D721Med (cell line): ENCODE measurements at regions not wholly inside any gene's neighbourhood (a gene's known extent, or its start where the extent isn't known, plus 50 kb on each side); places are given as distances from the start of the nearest gene placed in this dataset.
"Not testable (repeated sequence)": the region's sequence is repeated elsewhere in the genome, so short reads cannot be mapped to it uniquely, and the experiment has no call there.

Experiments used
- DNase-seq: peaks from one replicate; pipeline ENCODE4 v3.0.0; 2011; ENCODE audit warnings: low spot score; ENCODE audit not compliant: insufficient read length
- FAIRE-seq: peaks from 2 replicates; lab custom pipeline; 2011; peaks lifted over from hg19 to GRCh38; lab: Jason Lieb, UNC

DNA sequence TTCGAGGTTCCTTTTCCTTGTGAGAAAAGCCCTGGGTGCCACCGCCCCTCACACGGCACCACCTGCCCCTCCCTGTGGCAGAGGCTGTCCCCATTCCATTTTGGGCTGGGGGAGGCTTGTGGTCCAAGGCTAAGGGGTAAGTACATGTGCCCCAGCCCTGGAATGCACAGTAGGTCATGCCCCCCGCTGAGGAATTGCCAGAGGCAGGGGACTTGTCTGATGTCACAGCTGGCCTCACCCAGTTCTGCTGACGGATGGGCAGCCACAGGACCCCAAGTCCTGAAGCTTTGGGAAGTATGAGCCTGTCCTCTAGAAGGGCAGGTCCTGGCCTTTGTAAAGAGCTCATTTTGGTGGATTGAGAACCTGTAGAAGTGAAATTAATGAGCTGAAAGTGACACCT lies 119.3 kb downstream of the NPIPB11 start:
- FAIRE-seq, DNase-seq: not testable (repeated sequence)

DNA sequence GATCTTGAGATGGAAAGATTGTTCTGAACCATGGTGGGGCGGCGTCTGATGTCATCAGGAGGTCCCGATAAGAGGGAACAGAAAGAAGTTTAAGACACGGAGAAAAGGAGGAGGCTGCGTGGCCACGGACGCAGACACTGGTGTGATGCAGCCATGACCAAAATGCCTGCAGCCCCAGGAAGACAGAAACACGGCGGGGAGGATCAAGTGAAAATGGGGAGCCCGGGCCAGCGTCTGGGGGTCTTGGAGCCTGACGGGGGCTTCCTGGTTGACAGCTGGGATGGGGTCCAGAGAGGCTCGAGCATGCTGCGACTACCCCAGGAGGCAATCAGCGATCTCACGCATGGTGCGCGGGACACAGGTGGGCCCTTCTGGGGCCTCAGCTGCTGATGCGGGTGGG lies 119.7 kb downstream of the NPIPB11 start:
- not testable (repeated sequence) for DNase-seq, FAIRE-seq

DNA sequence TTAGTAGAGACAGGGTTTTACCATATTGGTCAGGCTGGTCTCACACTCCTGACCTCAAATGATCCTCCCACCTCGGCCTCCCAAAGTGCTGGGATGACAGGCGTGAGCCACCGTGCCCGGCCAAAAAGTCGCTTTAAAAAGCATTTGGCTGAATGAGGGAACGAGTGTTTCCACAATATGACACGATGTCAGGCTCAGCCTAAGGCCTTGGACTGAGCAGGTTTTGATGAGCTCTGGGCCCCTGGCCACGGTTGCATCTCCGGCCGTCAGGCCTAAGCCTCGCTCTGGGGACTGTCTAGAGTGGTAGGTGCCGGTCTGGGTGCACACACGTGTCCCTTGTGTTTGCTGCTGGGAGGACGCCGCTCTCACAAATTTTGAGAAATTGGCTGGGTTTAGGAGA lies 120.3 kb downstream of the NPIPB11 start:
- FAIRE-seq = not testable (repeated sequence)

DNA sequence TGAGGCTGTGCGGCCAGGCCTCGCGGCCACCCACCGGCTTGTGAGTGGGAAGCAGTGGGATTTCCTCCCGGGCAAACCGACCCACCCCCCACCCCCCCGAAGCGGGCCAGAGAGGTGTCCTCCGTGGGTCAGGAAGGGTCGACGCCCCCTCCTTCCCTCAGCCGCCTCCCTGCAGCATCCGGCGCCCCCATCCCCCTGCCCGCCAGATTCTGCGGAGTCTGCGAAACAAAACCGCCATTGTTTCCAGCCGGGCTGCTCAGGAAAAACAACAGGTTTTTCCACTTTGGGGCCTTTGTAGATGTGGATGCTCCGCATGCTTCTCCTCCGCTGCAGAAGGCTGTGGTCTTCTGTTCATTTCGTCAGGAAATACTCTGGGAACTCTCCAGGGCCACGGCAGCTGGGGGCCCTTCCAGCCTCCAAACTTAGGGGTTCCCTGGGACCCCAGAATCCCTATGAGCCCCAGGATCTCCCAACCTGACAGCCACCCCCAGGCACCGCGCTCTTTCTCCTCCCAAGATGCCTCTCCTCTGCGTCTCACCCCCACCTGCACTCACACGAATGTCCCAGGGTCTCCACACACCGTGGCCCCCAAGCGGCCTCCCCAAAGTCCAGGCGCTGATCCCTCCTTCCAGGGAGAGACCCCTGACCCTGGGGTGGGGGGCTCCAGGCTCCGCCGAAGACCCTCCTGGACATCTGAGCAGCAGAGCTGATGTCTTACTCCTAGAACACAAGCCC lies 121.2 kb downstream of the NPIPB11 start:
- DNase-seq, FAIRE-seq: not testable (repeated sequence)

More for the DNA sequence above, 120.3 kb downstream of the NPIPB11 start:
- DNase-seq = not testable (repeated sequence)

DNA sequence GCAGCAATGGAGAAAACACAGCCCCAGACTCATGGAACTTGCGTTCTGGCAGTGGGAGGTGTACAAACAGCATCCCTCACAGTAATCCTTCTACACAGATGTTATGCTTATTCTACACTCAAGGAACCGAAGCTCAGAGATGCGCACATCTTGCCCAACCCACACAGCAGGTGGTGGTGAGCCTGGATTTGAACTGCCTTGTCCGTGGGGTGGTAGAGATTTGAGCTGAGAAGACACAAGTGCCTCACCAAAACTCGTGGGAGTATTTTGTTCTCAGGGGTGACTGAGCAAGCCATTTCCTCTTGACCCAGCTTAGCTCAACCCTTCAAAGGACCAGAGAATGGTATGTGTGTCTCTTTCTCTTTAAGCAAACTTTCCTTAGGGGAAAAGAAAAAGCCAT lies 121.8 kb downstream of the NPIPB11 start:
- not testable (repeated sequence) for DNase-seq, FAIRE-seq

DNA sequence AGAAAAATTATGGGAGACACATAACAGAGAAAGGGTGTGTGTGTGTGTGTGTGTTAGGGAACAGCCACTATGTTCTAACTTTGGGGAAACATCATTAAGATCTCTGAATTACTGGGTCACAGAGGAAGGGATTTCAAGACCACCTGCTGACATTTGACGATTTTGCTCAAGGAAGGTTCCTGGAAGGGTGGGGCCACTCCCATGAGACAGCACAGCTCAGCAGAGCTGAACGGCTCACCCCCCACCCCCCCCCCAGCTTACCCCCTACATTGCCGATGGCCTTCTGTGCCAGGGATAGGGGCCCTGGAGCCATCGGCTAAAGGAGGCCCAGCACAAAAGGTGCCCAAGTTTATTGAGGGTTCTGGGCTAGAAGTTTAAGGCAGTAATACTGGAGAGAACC lies 122.4 kb downstream of the NPIPB11 start:
- not testable (repeated sequence) for FAIRE-seq, DNase-seq

DNA sequence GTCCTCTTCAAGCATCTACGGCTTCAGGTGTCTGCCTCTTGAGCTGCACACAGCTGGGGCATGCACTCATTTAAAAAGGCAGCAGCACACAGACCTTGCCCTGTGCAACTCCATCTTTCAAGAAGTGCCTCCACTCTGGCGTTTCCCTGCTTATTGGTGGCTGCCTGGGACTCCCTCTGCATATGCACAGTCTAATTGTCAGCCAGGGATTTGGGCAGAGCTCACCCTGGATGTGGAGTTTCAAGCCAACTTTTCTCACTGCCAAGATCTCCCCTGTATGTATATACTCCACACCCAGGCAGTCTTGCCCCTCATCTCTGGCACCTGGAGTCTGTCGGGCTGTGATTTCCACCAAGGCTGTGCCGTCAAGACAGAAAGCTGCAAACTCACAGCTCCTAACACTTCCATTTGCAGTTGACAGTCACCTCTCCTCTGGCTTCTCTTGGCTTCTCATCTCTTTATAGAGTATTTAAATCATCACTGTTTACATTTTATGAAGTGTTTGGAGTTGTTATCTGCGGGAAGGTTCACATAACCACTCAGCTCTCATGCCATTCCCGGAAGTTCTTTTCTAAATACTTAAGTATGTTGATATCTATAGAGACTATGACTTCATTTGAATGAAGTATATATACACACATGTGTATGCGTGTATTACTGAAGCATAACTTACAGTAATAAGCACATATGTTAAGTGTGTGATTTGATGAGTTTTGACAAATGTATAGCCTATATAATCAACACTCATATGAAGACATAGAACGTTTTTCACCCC lies 128.2 kb downstream of the NPIPB11 start:
- FAIRE-seq = not testable (repeated sequence)

DNA sequence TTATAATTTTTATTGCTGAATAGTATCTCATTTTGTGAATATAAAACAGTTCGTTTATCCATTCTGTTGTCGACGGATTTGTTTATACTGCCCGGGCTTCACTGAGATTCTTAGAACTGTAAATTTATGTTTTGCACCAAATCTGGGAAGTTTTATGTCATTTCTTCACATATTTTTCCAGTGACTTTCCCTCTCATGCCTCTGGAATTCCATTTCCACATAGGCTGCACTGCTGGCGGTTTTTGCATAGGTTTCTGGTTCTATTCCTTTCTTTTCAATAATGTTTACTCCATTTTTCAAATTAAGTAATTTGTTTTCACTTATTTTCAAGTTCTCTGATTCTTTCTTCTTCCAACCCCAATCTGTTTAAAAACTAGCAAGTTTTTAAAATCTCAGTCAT lies 130.1 kb downstream of the NPIPB11 start:
- DNase-seq, FAIRE-seq: not testable (repeated sequence)

More for the DNA sequence above, 128.2 kb downstream of the NPIPB11 start:
- DNase-seq = not testable (repeated sequence)

DNA sequence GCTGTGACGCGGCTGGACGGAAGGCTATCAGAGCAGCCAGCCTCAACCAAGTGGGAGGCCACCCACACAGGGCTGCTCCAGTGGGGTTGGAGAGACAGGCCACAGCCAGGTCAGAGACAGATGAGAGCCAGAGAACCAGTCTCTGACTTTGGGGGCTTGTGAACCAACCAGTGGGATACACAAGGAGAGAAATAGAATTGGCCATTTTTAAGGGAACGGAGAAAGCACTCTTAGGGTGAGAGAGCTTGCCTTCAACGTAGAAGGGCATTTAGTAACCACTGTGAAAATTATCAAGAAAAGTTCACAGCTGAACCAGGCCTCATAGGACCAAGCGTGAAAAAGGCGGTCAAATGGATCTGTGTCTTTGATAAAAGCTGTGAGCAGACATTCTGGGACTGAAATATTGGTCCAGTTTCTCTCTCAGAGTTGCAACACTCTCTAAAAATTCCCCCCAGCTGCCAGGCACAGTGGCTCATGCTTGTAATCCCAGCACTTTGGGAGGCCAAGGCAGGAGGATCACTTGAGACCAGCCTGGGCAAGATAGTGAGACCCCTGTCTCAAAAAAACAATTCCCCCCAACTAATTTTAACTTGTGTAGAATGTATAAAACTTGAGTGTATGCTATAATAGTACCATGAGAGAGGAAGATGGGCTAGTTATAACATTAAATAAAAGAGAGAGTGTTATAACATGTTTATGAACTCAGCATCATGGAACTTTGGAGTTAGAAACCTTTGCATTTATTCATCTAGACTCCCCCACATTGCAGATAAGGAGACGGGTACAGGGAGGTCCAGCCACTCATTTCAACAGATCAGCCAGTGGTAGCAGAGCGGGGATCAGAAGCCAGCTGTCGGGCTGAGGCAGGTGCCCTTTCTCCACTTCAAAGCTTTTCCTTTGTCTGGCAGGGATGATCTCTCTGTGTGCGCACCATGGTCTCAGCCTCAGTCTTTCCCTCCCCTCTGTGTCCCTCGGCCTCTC lies 132.2 kb downstream of the NPIPB11 start:
- DNase-seq, FAIRE-seq: not testable (repeated sequence)

DNA sequence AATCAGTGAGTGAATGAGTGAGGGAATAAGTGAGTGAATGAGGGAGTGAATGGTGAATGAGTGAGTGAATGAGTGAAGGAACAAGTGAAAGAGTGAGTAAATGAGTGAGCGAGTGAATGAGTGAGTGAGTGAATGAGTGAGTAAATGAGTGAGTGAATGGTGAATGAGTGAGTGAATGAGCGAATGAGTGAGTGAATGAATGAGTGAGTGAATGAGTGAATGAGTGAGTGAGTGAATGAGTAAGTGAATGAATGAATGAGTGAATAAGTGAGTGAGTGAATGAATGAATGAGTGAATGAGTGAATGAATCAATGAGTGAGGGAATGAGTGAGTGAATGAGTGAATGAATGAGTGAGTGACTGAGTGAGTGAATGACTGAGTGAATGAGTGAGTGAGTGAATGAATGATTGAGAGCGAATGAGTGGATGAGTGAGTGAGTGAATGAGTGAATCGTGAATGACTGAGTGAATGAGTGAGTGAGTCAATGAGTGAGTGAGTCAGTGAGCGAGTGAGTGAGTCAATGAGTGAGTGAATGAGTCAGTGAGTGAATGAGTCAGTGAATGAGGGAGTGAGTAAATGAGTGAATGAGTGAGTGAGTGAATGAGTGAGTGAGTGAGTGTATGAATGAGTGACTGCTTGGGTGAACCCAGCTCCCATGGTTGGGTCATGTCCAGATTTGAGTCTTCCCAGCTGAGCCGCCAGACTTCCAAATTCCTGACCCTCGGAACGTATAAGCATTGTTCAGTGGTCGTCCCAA lies 133.0 kb downstream of the NPIPB11 start:
- DNase-seq, FAIRE-seq: not testable (repeated sequence)

DNA sequence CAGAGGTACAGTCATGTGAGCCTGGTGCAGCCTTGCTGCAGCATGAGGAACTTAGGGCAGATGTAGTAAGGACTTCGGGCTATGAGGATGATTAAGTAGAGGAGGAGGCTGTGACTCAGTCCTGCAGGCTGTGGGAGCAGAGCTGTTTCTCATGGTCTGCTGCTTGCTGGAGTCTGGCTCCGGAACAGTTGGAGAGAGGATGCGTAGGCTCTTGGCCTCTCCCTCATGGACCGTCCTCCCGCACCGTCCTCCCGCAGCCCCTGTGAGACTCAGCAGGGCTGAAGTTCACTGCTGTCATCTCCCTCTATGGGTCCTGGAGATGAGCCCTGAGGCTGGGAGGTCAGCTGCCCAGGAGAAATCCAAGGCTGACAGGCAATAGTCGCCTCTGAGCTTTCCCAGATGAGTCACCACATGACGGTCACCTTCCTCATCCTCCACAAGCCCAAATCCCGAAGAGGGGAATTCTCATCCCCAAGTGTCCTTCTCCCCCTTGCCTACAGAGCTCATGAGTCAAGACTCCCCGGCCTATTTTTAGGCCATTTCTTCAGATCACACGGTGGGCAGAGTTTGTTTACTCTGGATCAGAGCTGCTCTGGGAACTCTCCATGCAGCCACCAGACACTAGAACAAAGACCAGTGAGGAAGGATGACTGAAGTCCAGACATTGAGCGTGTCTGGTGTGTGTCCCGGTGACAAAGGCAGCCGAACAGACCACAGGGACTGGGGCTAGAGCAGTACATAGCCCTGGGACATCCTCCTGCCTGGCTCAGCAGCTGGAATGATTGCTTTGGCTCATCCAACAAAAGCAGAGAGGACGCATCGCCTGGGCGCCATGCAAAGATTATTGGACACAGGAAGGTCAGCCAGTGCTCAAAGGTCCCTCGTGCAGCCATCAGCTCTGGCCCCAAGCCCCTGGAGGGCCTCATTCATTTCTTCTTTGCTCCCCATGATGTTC lies 134.5 kb downstream of the NPIPB11 start:
- FAIRE-seq, DNase-seq: not testable (repeated sequence)

DNA sequence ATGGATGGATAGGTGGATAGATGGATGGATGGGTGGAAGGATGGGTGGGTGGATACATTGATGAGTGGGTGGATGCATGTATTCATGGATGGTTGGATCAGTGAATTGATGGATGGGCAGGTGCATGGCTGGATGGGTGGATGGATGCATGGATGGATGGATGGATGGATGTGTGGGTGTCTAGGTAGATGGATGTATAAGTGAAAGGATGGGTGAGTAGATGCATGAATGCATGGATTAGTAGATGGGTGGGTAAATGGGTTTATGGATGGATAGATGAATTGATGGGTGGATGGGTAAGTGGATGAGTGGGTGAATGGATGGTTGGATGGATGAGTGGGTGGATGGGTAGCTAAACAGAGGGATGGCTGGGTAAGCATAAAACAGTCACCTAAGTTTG lies 135.6 kb downstream of the NPIPB11 start:
- DNase-seq, FAIRE-seq: not testable (repeated sequence)

DNA sequence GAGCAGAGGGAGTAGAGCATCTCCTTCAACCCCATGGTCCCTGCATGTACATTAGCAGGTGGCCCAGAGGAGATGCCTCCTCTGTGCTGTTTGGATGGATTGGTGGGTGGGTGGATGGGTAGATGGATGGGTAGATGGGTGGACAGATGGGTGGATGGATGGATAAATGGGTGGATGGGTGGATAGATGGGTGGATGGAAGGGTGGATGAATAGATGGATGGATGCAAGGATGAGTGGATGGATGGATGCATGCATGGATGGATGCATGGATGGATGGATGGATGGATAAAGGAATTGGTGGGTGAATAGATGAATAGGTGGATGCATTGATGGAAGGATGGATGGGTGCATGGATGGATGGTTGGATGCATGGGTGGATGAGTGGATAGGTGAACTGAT lies 136.5 kb downstream of the NPIPB11 start:
- not testable (repeated sequence) for DNase-seq, FAIRE-seq

DNA sequence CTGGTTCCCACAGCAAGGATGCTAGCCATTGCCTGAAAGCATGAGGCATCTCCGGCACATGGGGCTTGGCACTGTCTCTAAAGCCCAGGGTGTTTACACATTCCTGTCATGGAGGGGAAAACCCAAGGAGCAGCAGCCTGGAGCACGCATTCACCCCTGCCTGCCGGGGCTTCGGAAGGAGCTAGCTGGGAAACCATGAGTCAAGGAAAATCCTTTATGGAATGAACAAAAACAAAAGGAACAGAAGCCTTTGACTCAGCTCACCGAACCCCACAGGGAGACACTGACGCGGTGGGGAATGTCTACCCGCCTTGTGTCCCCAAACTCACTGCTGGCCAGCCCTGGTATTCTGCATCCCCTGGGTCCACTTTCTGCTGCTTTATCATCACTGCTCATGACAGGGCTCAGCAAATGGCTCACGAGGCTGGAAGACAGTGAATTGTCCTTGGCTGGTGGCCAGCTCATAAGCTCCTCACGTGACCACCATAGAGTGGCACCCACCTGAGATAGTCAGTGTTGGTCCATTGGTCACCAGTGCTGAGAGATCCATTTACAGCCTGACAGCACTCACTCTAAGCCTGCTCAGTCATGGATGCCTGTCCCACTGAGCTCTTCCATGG lies 137.2 kb downstream of the NPIPB11 start:
- DNase-seq, FAIRE-seq: not testable (repeated sequence)

DNA sequence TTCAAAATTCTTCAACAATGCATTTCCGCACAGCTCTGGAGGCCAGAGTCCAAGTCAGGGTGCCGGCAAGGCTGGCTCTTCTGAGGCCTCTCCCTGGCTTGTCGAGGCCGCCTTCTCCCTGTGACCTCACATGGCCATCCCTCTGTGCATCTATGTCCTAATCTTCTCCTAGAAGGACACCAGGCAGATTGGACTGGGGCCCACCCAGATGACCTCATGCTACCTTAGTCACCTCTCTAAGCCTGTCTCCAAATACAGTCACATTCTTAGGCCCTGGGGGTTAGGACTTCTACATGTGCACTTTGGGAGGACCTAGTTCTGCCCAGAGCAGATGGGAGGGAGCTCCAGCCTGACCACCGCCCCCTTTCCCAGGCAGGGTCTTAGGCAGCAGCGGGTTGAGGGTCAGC lies 137.7 kb downstream of the NPIPB11 start:
- DNase-seq, FAIRE-seq: not testable (repeated sequence)

DNA sequence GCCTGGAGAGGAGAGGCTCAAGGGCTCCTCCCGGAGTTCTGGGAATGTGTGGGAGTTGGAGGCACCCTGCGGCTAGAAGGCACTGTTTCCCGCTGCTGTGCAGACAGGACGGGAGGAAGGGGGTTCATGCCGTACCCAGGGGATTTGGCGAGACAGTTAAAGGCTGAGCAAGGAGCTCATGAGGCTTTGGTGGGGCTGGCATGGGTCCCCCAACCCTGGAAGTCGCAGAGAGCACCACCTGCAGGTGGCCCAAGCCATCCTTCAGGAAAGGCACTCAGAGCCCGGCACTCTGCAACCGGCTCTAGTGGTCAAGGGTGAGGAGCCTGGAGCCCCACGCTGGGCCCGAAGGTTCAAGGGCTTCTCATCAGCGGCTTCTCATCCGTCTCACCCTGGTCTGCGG lies 138.2 kb downstream of the NPIPB11 start:
- FAIRE-seq, DNase-seq: not testable (repeated sequence)

DNA sequence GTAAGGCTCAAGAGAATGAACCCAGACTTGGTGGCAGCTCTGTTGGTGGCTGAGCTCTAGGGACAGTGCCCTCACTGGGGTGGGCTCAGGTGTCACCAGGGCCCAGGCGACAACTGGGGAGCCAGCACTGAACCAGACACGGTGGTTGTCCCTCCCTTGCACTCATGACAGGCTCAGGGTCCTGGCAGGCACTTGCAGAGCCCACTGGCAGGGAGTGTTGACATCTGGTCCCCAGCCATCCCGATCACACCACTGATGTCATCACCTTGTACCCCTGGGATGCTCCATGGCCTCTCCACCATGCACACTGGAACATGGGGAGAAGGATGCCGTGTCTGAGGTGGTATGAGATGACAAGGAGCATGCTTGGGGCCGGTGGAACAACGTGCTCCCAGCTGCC lies 138.6 kb downstream of the NPIPB11 start:
- FAIRE-seq, DNase-seq: not testable (repeated sequence)
